Activated CD8-positive, alpha-beta memory T cell treated with anti-CD3 and anti-CD28 coated beads, Interleukin-2, amount 50 U/mL, for 48 hours (primary cell): ENCODE measurements at regions not wholly inside any gene's neighbourhood (a gene's known extent, or its start where the extent isn't known, plus 50 kb on each side); places are given as distances from the start of the nearest gene placed in this dataset.
"Not testable (repeated sequence)": the region's sequence is repeated elsewhere in the genome, so short reads cannot be mapped to it uniquely, and the experiment has no call there.

Experiments
- DNase-seq: peaks from one replicate; pipeline ENCODE4 v3.0.0-alpha.2; 2020

GRCh38 chr1:145475962-145476361, 50.6 kb upstream of the NBPF20 start:
- not testable (repeated sequence) for DNase-seq

- peak; percentile 81 for DNase-seq
Observed at GRCh38 chr1:145475369-145475915, 50.0 kb upstream of the NBPF20 start.
